RWPE1 (cell line): ENCODE measurements at regions not wholly inside any gene's neighbourhood (a gene's known extent, or its start where the extent isn't known, plus 50 kb on each side); places are given as distances from the start of the nearest gene placed in this dataset.

ENCODE experiments used
- CTCF ChIA-PET: fragments of 350-600 bp; sonication (Branson Sonifier 250); formaldehyde crosslinking; extraction: SDS; loops from one replicate; lab custom pipeline; 2021; lab: Yijun Ruan, JAX
- POLR2A ChIA-PET: fragments of 400-600 bp; formaldehyde crosslinking; extraction: SDS; loops from one replicate; lab custom pipeline; 2020; ENCODE audit warnings: antibody characterized with exemption; ENCODE audit not compliant: low non-redundant PET; lab: Yijun Ruan, JAX
- DNase-seq: peaks from one replicate; pipeline ENCODE4 v3.0.0; 2012; ENCODE audit warnings: low spot score
- H3K27ac ChIP-seq: fragments of 450-650 bp; 2 replicates; pipeline ENCODE4 v1.5.1; 2017
- TF ChIP-seq, protein P1 (sequence below): fragments of 450-650 bp; conservative IDR thresholded peaks from 2 replicates; pipeline ENCODE4 v1.5.1; 2017; ENCODE audit warnings: low read depth, mild to moderate bottlenecking

DNA sequence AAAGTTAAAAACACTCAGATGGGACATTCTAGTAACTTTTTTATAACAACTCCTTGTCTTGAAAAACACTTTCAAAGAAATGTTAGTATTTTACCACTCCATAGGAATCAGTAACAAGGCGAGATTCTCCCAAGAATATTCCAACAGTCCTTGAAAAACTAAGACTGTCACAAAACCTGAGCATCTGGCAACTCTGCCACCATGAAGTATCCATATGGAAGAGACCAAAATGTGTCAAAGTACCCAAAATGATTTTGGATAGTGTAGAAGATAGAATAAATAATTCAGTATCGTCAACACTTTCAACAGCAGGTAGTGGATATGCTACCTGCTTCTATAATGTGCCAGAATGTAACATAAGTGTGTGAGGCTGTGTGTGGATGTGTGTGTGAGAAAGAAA, 361.8 kb downstream of the ZEB2 start:
- no peak overlapping the region for H3K27ac ChIP-seq
- DNase-seq = no peak
- CTCF ChIA-PET = no interaction called here
- TF ChIP-seq, protein P1, sequence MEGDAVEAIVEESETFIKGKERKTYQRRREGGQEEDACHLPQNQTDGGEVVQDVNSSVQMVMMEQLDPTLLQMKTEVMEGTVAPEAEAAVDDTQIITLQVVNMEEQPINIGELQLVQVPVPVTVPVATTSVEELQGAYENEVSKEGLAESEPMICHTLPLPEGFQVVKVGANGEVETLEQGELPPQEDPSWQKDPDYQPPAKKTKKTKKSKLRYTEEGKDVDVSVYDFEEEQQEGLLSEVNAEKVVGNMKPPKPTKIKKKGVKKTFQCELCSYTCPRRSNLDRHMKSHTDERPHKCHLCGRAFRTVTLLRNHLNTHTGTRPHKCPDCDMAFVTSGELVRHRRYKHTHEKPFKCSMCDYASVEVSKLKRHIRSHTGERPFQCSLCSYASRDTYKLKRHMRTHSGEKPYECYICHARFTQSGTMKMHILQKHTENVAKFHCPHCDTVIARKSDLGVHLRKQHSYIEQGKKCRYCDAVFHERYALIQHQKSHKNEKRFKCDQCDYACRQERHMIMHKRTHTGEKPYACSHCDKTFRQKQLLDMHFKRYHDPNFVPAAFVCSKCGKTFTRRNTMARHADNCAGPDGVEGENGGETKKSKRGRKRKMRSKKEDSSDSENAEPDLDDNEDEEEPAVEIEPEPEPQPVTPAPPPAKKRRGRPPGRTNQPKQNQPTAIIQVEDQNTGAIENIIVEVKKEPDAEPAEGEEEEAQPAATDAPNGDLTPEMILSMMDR = no peak
- POLR2A ChIA-PET = no interaction called here

DNA sequence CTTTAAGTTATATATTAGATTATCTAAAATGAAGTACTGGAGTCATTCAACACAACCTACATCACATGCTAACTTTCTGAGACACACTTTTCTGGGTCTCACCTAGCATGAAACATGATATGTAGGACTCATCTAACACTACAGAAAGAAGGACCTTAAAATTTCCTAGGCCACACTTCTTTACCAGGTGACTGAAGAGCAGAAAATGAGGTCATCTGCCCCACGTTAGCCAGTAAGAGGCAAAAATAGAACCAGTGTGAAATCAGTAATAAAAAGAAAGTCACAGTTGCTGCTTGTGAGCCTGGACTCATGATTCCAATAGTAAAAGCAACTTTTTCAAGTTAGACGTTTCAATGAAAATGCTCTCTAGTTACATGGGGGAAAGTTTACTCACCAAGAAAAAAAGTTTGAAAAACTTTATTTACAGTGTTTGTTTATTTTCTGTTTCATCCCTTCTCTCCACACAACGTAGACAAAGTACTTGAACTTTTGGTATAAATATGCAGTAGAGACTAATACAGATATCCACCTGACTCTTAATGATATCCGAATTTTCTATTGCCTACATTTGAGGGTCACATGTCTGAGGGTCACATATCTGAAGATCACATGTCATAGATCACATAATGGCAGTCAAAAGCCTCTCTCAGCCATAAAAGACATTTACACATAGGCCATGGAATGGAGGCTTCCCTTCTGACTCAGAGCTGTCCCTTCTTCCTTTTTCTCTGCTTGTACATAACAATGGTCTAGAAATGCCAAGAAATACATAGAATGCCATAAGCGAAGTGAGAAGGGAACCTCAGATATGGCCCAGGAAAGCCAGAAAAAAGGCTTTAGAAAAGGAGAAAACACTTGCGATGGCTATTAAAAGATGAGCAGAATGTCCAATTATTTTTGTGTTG, 362.9 kb downstream of the ZEB2 start:
- POLR2A ChIA-PET = no interaction called here
- CTCF ChIA-PET = no interaction called here
- no peak overlapping the region for H3K27ac ChIP-seq
- no peak for DNase-seq
- TF ChIP-seq, protein P1 = no peak

GRCh38 chr2:144154205-144154604, 365.7 kb downstream of the ZEB2 start:
- CTCF ChIA-PET = no interaction called here
- POLR2A ChIA-PET = no interaction called here
- no peak for DNase-seq
- no peak overlapping the region for H3K27ac ChIP-seq
- TF ChIP-seq, protein P1 = no peak

DNA sequence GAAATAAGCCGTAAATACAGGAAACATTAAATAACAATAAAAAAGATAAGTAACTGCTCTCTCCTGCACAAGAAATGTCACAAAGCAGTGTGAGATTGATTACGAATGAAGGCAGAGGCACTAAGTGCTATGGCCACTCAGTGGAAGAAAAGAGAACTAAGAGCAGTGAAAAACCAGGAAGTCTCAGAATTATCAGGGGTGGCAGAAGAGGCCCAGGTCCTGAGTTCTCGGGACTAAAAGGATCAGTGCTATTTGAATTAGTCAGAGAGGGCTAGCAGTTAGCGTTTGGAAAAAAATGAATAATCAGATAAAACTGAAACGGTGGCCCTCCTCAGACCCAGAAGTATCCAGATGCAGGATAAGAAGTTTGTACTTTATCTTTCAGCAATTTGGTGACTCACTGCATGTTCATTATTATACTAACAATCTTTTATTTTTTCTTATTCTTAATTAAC, 367.1 kb downstream of the ZEB2 start:
- no peak for DNase-seq

GRCh38 chr2:144151851-144152250, 368.1 kb downstream of the ZEB2 start:
- ChIA-PET POLR2A (no interaction called here), CTCF (interaction anchor here (0.6 kb wide), 1 partner anchor 50 kb away, joined by 3 read pairs; no protein-coding TSS in a partner anchor)
- H3K27ac ChIP-seq = no peak overlapping the region
- DNase-seq = no peak
- TF ChIP-seq, protein P1 = no peak

More for the DNA sequence above, 367.1 kb downstream of the ZEB2 start:
- TF ChIP-seq, protein P1 = no peak
- H3K27ac ChIP-seq = no peak overlapping the region
- ChIA-PET CTCF (no interaction called here), POLR2A (no interaction called here)

DNA sequence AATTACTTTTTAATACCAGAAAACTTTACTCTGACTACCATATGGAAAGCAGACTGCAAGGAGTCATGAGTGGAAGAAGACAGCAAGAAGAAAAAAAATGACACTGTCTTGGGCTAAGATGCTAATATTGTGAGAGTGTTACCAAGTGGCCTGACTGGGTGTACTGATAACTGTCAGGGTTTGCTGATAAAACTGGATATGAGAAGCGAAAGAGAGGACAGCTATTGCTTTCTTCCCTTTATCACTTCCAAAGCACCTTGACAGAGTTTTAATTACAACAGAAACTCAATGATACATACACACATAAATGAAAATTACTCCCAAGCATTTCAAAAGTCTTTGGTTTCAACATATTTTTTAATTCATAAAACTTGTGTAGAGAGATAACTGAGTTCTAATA, 368.5 kb downstream of the ZEB2 start:
- ChIA-PET POLR2A (no interaction called here), CTCF (interaction anchor here (0.6 kb wide), 1 partner anchor 51 kb away, joined by 3 read pairs; no protein-coding TSS in a partner anchor)
- TF ChIP-seq, protein P1 = no peak
- no peak overlapping the region for H3K27ac ChIP-seq
- DNase-seq = no peak
